ENCODE measurements at regions not wholly inside any gene's neighbourhood (a gene's known extent, or its start where the extent isn't known, plus 50 kb on each side); places are given as distances from the start of the nearest gene placed in this dataset.

GRCh38 chr11:112841729-112842128 lies 119.5 kb upstream of the NCAM1 start:
- Histone ChIP-seq H4K20me1 (ENCODE audit: insufficient read depth) (no peaks in the 10 kb centered on the region), H3K79me2 (ENCODE audit: insufficient read depth, low read depth) (no peaks in the 10 kb centered on the region), H3K4me1 (ENCODE audit: low read depth, poor library complexity, severe bottlenecking) (no peaks in the 10 kb centered on the region), H3K4me3 (IDR thresholded peaks at IDR 0.05; ENCODE audit: insufficient read depth, low read depth, low read length) (no peak overlapping the region), H3K9ac (no peak overlapping the region), H2AFZ (ENCODE audit: low read depth) (no peak overlapping the region), H3K36me3 (ENCODE audit: insufficient read depth) (no peaks in the 10 kb centered on the region), H3K4me2 (no peak overlapping the region), H3K27me3 (ENCODE audit: insufficient read depth, low read depth) (no peaks in the 10 kb centered on the region), H3K27ac (no peak overlapping the region)
- no peak for TF ChIP-seq CTCF (conservative IDR thresholded peaks at IDR 0.05; ENCODE audit: low read depth, low read length)

- no peak for TF ChIP-seq CTCF (conservative IDR thresholded peaks at IDR 0.05; ENCODE audit: low read depth, low read length)
- Histone ChIP-seq H3K27ac (no peak overlapping the region), H3K36me3 (ENCODE audit: insufficient read depth) (no peaks in the 10 kb centered on the region), H3K4me2 (no peak overlapping the region), H3K79me2 (ENCODE audit: insufficient read depth, low read depth) (no peaks in the 10 kb centered on the region), H3K9ac (no peak overlapping the region), H3K27me3 (ENCODE audit: insufficient read depth, low read depth) (no peaks in the 10 kb centered on the region), H3K4me1 (ENCODE audit: low read depth, poor library complexity, severe bottlenecking) (no peaks in the 10 kb centered on the region), H4K20me1 (ENCODE audit: insufficient read depth) (no peaks in the 10 kb centered on the region), H3K4me3 (IDR thresholded peaks at IDR 0.05; ENCODE audit: insufficient read depth, low read depth, low read length) (no peak overlapping the region), H2AFZ (ENCODE audit: low read depth) (no peak overlapping the region)
These were observed 119.1 kb upstream of the NCAM1 start for GRCh38 chr11:112842151-112842550.

GRCh38 chr11:112844517-112844916 lies 116.7 kb upstream of the NCAM1 start:
- Histone ChIP-seq H3K4me1 (ENCODE audit: low read depth, poor library complexity, severe bottlenecking) (no peaks in the 10 kb centered on the region), H3K9ac (no peak overlapping the region), H3K36me3 (ENCODE audit: insufficient read depth) (no peaks in the 10 kb centered on the region), H3K4me3 (IDR thresholded peaks at IDR 0.05; ENCODE audit: insufficient read depth, low read depth, low read length) (no peak overlapping the region), H2AFZ (ENCODE audit: low read depth) (no peak overlapping the region), H3K27me3 (ENCODE audit: insufficient read depth, low read depth) (no peaks in the 10 kb centered on the region), H3K4me2 (no peak overlapping the region), H3K27ac (no peak overlapping the region), H4K20me1 (ENCODE audit: insufficient read depth) (no peaks in the 10 kb centered on the region), H3K79me2 (ENCODE audit: insufficient read depth, low read depth) (no peaks in the 10 kb centered on the region)
- TF ChIP-seq CTCF (conservative IDR thresholded peaks at IDR 0.05; ENCODE audit: low read depth, low read length) = no peak

- Histone ChIP-seq H3K9ac (no peak overlapping the region), H3K4me2 (no peak overlapping the region), H3K36me3 (ENCODE audit: insufficient read depth) (no peaks in the 10 kb centered on the region), H4K20me1 (ENCODE audit: insufficient read depth) (no peaks in the 10 kb centered on the region), H3K27ac (no peak overlapping the region), H3K4me1 (ENCODE audit: low read depth, poor library complexity, severe bottlenecking) (no peaks in the 10 kb centered on the region), H3K4me3 (IDR thresholded peaks at IDR 0.05; ENCODE audit: insufficient read depth, low read depth, low read length) (no peak overlapping the region), H2AFZ (ENCODE audit: low read depth) (no peak overlapping the region), H3K79me2 (ENCODE audit: insufficient read depth, low read depth) (no peaks in the 10 kb centered on the region), H3K27me3 (ENCODE audit: insufficient read depth, low read depth) (no peaks in the 10 kb centered on the region)
- TF ChIP-seq CTCF (conservative IDR thresholded peaks at IDR 0.05; ENCODE audit: low read depth, low read length) = no peak
These were observed 113.7 kb upstream of the NCAM1 start for GRCh38 chr11:112847568-112847967.
